ENCODE measurements at regions not wholly inside any gene's neighbourhood (a gene's known extent, or its start where the extent isn't known, plus 50 kb on each side); places are given as distances from the start of the nearest gene placed in this dataset.

DNA sequence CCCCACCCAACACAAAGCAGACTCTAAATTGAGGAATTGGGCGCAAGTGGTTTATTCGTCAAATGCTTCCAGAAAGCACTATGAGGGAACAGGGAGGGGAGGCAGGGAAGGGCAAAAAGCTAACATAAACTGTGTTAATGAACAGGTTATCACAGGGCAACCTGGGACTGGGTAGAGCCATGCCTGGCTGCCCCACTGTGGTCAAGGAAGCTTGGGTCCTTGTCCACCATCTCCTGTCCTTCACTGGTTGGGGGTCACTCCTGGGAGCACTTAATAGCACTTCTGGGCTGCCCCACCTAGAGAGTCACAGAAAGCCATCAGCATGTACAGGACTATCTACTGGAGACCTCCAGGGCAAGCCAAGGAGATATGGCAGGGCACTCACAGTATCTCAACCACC, 102.3 kb downstream of the LINC00237 start:
- H3K36me3 ChIP-seq = no peaks in the 10 kb centered on the region
- H3K4me1 ChIP-seq = no peaks in the 10 kb centered on the region
- no peak for TF ChIP-seq CTCF (IDR thresholded peaks at IDR 0.05)
- no peaks in the 10 kb centered on the region for H3K9me3 ChIP-seq
- intact Hi-C loops (cut with DNase I) = no loop called here
- no peak overlapping the region for H3K4me3 ChIP-seq
- peaks cover 0 to 23% (median 3%) of the 10 kb centered on the region in 7 donors for H3K27me3 ChIP-seq
- DNase-seq (no peak), ATAC-seq (no peak)
- 90 to 99% methylated on average over 2 of the region's 2 CpGs for WGBS, 2 donors
- H3K27ac ChIP-seq = no peak overlapping the region

DNA sequence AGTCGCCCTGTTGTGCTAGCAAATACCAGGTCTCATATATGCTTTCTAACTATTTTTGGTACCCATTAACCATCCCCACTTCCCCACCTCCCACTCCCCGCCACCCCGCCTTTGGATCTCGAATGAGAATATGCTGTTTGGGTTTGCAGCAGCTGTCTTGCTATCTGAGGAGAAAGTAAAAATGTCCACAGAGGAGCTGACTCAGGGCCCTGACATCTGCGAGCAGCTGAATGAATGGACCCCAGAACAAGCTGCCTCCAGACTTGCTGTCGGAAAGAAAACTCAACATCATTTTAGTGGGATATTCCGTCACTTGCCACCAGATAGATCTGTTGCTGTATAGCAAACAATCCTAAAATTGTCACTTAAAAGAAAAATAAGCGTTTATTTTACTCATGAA, 103.7 kb downstream of the LINC00237 start:
- no peak for TF ChIP-seq CTCF (IDR thresholded peaks at IDR 0.05)
- Histone ChIP-seq H3K27me3 (peaks cover 0 to 23% (median 3%) of the 10 kb centered on the region in 7 donors), H3K4me1 (no peaks in the 10 kb centered on the region), H3K27ac (no peak overlapping the region), H3K36me3 (no peaks in the 10 kb centered on the region), H3K9me3 (no peaks in the 10 kb centered on the region), H3K4me3 (no peak overlapping the region)
- DNase-seq (no peak), ATAC-seq (no peak)
- intact Hi-C loops (cut with DNase I) = no loop called here
- 82 to 87% methylated on average over 8 of the region's 8 CpGs for WGBS, 2 donors

DNA sequence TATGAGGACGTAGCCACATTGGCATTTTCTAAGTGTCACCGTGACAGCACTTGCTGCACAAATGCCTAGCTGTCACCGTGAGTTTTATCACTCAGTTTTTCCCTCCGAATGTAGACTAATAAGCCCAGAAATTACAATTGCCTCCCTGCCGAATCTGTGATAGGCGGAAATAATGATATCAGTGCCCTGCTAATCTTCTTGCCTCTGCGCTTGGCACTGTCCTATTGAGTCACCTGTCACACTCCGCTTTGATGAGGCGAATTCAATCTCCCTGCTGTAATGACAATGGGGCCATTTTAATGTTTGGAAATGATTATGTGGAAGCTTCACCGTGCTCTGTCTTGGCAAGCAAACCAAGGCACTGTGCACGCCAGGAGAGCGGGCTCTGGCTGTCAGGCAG, 112.8 kb downstream of the LINC00237 start:
- intact Hi-C loops (cut with DNase I) = loop anchor here in 1 of 10 donors (10.0 kb wide), 1 partner anchor 59 kb away; no protein-coding TSS in a partner anchor
- WGBS, 2 donors = 68 to 71% methylated on average over 12 of the region's 12 CpGs

DNA sequence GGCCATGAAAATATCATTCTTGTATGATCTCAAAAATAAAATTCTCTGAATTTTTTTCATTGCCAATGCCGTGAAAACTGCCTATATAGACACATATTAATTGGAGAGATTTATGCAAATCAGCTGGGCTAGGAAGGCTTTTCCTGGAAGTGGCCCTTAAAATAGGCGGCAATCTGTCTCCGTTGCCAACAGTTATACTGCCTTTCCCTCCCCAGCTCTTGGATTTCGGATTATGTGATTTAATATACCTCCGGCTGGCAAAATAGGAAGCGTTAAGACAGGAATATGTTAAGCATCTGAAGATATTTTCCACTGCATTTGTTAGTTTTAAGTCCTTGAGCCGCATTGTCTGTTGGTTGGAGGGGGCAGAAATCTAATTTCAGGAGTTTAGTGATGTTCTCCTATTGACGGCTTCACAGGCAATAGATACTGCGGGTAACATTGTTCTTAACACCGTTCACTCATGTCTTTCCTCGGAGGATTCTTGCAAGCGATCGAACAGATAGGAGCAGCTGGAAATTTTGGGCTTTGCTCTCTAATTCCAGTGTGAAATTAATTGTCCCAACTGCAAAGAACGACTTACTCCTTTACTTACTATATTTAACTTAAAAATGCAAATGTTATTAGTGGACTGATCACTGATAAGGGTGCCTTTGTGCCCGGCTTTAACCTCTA, 113.3 kb downstream of the LINC00237 start:
- intact Hi-C loops (cut with DNase I) = loop anchor here in 1 of 10 donors (10.0 kb wide), 1 partner anchor 58 kb away; no protein-coding TSS in a partner anchor
- ATAC-seq (no peak), DNase-seq (no peak)
- H3K4me3 ChIP-seq = no peak overlapping the region
- H3K27ac ChIP-seq = no peak overlapping the region
- H3K9me3 ChIP-seq = no peaks in the 10 kb centered on the region
- H3K27me3 ChIP-seq = peaks cover 0 to 29% (median 25%) of the 10 kb centered on the region in 7 donors
- no peak for TF ChIP-seq CTCF (IDR thresholded peaks at IDR 0.05)
- WGBS, 2 donors = 78 to 80% methylated on average over 15 of the region's 15 CpGs
- no peaks in the 10 kb centered on the region for H3K36me3 ChIP-seq
- H3K4me1 ChIP-seq = no peaks in the 10 kb centered on the region

More for the DNA sequence above, 112.8 kb downstream of the LINC00237 start:
- no peak for TF ChIP-seq CTCF (IDR thresholded peaks at IDR 0.05)
- no peak for DNase-seq
- Histone ChIP-seq H3K4me3 (no peak overlapping the region), H3K36me3 (no peaks in the 10 kb centered on the region), H3K27me3 (peaks cover 0 to 29% (median 25%) of the 10 kb centered on the region in 7 donors), H3K27ac (no peak overlapping the region), H3K4me1 (no peaks in the 10 kb centered on the region), H3K9me3 (no peaks in the 10 kb centered on the region)
- ATAC-seq = no peak
